ENCODE measurements at regions not wholly inside any gene's neighbourhood (a gene's known extent, or its start where the extent isn't known, plus 50 kb on each side); places are given as distances from the start of the nearest gene placed in this dataset.

- Histone ChIP-seq H3K4me1 (no peaks in the 10 kb centered on the region), H3K27me3 (no peaks in the 10 kb centered on the region), H3K4me3 (replicated peaks in 1 of 3) (no peak overlapping the region), H3K36me3 (no peaks in the 10 kb centered on the region), H3K9me3 (no peaks in the 10 kb centered on the region), H3K27ac (no peak overlapping the region)
- DNase-seq = no peak
- no peak for TF ChIP-seq POLR2A (IDR thresholded peaks at IDR 0.05)
- TF ChIP-seq CTCF (IDR thresholded peaks at IDR 0.05) = no peak
- intact Hi-C loops (cut with DNase I) = no loop called here
- 89 to 91% methylated on average over 6 of the region's 6 CpGs for WGBS, 2 donors
Observed at GRCh38 chr18:11496526-11497172, 112.7 kb upstream of the SLC35G4 start.

- WGBS, 2 donors = 90 to 95% methylated on average over 6 of the region's 6 CpGs
Observed at GRCh38 chr18:11495441-11495840, 114.0 kb upstream of the SLC35G4 start.

GRCh38 chr18:11494107-11494506 is 115.3 kb upstream of the SLC35G4 start:
- Histone ChIP-seq H3K27ac (no peak overlapping the region), H3K27me3 (no peaks in the 10 kb centered on the region), H3K36me3 (no peaks in the 10 kb centered on the region), H3K9me3 (no peaks in the 10 kb centered on the region), H3K4me1 (no peaks in the 10 kb centered on the region), H3K4me3 (replicated peaks in 1 of 3) (no peak overlapping the region)
- intact Hi-C loops (cut with DNase I) = no loop called here
- DNase-seq = no peak
- TF ChIP-seq POLR2A (IDR thresholded peaks at IDR 0.05) (no peak), CTCF (IDR thresholded peaks at IDR 0.05) (no peak)

More at GRCh38 chr18:11495441-11495840, 114.0 kb upstream of the SLC35G4 start:
- H3K4me1 ChIP-seq = no peaks in the 10 kb centered on the region
- no peak overlapping the region for H3K4me3 ChIP-seq (replicated peaks in 1 of 3)
- no peak for DNase-seq
- no peaks in the 10 kb centered on the region for H3K36me3 ChIP-seq
- intact Hi-C loops (cut with DNase I) = no loop called here
- H3K27ac ChIP-seq = no peak overlapping the region
- no peaks in the 10 kb centered on the region for H3K27me3 ChIP-seq
- H3K9me3 ChIP-seq = no peaks in the 10 kb centered on the region
- no peak for TF ChIP-seq POLR2A (IDR thresholded peaks at IDR 0.05)
- no peak for TF ChIP-seq CTCF (IDR thresholded peaks at IDR 0.05)

- no peak overlapping the region for H3K27ac ChIP-seq
- TF ChIP-seq CTCF (IDR thresholded peaks at IDR 0.05) = no peak
- TF ChIP-seq POLR2A (IDR thresholded peaks at IDR 0.05) = no peak
- H3K4me1 ChIP-seq = no peaks in the 10 kb centered on the region
- no peaks in the 10 kb centered on the region for H3K27me3 ChIP-seq
- H3K36me3 ChIP-seq = no peaks in the 10 kb centered on the region
- no peak overlapping the region for H3K4me3 ChIP-seq (replicated peaks in 1 of 3)
- DNase-seq = no peak
- intact Hi-C loops (cut with DNase I) = no loop called here
- no peaks in the 10 kb centered on the region for H3K9me3 ChIP-seq
- 86 to 90% methylated on average over 4 of the region's 4 CpGs for WGBS, 2 donors
Observed at GRCh38 chr18:11489266-11489899, 120.0 kb upstream of the SLC35G4 start.

- no peaks in the 10 kb centered on the region for H3K36me3 ChIP-seq
- no peak overlapping the region for H3K27ac ChIP-seq
- no peak for TF ChIP-seq CTCF (IDR thresholded peaks at IDR 0.05)
- TF ChIP-seq POLR2A (IDR thresholded peaks at IDR 0.05) = no peak
- no peaks in the 10 kb centered on the region for H3K27me3 ChIP-seq
- 68 to 72% methylated on average over 3 of the region's 3 CpGs for WGBS, 2 donors
- intact Hi-C loops (cut with DNase I) = no loop called here
- H3K4me1 ChIP-seq = no peaks in the 10 kb centered on the region
- no peaks in the 10 kb centered on the region for H3K9me3 ChIP-seq
- H3K4me3 ChIP-seq (replicated peaks in 1 of 3) = no peak overlapping the region
- no peak for DNase-seq
Observed at GRCh38 chr18:11488175-11488574, 121.2 kb upstream of the SLC35G4 start.

Data from thyroid gland (tissue), 4 donors.